NOMO-1 treated with DMSO at 0.1 percent for 48 hours (cell line): ENCODE measurements at regions not wholly inside any gene's neighbourhood (a gene's known extent, or its start where the extent isn't known, plus 50 kb on each side); places are given as distances from the start of the nearest gene placed in this dataset.
"Not testable (repeated sequence)": the region's sequence is repeated elsewhere in the genome, so short reads cannot be mapped to it uniquely, and the experiment has no call there.

ENCODE experiments used
- DNase-seq: peaks from one replicate; lab custom pipeline; 2025; ENCODE audit not compliant: unreplicated experiment; lab: John Stamatoyannopoulos, UW

DNA sequence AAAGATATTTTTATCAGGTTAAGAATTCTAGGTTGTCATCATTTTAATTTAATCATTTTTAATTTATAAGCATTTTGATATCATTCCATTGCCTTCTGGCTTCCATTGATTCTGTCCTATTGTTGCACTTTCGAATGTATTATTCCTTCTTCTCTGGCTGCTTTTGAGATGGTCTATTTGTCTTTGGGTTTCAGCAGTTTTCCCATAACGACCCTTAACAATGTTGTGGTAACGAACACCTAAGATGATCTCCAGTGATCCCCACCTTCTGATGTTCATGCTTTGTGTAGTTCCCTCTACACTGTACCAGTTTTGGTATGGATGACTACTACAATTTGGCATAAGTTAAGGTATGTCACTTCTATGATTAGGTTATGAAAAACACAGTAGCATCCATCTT, 59.9 kb downstream of the MINAR1 start:
- no peak for DNase-seq

DNA sequence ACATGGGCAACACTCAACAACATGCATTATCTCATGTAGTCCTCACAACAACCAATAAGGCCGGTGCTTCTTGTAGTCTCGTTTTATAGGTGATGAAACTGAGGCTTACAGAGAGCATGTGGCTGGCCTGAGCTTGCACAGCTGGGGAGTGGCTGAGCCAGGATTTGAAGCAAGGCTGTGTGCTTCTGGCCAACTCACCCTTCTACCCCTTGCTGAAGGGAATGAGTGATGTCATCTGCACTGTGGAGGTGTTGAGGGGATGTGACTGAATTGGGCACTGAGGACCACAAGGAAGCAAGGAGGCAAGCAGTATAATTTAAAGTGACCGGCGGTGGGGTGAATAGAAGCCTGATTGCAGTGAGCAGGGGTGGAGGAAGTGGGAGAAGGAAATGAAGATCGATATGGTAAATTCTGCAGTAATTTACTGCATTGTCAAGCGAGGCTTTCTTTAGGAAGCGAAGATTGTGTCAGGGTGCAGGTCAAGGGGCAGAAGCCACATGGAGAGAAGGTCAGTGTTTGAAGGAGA, 62.3 kb downstream of the MINAR1 start:
- DNase-seq = no peak

DNA sequence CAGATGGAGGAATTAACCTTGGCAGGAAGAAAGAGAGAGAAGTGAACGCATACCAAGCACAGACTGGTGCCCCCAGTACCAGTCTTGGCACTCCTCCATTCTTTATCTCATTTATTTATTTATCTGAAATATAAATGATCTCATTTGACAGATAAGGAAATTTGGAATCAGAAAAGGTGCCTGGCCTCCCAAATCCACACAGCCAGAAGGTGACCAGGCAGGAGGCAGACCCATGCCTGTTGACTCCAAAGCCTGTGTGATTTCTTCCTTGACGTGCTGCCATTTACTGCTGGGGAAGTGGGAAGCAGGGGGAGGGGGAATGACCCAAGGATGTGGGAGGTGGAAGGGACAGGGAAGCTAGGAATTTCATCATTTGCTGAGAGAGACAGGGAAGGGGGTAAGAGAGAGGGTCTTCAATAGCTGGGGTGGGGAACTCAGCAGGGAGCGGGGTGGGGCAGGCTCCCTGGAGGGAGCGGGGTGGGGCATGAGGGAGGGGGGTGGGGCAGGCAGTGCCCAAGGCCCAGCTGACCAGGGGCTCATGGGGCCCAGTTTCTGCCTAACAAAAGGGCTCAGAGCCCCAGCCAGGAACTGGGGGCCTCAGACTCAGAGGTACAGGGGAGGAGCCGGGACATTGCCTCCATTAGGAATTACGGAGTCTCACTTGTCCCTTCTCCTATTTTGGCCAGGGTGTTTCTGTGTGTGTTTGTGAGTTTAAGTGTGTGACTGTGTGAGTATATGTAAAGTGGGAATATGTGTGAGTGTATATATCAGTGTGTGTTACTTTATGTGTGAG, 63.0 kb downstream of the MINAR1 start:
- no peak for DNase-seq

DNA sequence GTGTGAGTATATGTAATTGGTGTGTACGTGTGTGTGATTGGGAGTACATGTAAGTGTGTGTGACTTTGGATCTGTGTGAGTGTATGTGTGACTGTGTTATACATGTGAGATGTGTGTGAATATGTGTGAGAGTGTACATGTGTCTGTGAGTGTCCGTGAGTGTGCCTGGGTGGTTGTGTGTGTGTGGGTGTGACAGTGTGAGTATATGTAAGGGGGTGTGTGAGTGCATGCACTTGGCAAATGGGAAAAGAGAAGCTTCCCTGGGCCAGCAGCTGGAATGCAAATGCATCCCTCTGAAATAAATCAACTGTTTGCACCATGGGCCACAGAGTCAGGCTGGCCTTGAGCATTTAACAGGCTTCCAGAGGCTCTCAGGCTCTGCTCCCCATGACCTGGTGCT, 63.6 kb downstream of the MINAR1 start:
- no peak for DNase-seq

DNA sequence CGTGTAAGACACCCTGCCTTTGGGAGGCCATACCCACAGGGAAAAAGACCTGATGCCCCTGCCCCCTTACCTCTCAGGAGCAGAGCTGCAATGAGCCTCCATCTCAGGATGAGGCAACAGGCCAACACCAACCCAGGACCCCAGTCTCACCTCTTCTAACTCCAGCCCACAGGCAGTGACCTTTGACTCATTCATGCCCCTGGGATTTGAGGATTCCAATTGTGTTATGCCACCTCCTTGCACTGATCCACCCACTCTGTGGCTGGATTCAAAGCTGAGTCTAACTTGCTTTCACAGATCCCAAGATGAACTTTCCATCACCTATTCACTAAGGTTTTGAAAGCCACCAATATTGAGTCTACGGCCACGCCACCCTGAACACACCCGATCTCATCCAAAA, 64.7 kb downstream of the MINAR1 start:
- DNase-seq = no peak

DNA sequence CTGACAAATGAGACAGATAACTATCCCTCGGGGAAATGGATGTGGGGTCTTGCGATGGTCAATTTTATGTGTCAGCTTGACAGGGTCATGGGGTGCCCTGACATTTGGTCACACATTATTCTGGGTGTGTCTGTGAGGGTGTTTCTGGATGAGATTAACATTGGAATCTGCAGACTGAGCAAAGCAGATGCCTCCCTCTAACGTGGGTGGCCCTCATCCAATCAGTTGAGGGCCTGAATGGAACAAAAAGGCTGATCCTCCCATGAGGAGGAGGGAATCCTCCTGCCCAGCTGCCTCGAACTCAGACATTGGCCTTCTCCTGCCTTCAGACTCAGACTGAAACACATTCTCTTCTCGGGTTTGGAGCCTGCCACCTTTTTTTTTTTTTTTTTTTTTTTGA, 69.0 kb downstream of the MINAR1 start:
- DNase-seq = no peak

DNA sequence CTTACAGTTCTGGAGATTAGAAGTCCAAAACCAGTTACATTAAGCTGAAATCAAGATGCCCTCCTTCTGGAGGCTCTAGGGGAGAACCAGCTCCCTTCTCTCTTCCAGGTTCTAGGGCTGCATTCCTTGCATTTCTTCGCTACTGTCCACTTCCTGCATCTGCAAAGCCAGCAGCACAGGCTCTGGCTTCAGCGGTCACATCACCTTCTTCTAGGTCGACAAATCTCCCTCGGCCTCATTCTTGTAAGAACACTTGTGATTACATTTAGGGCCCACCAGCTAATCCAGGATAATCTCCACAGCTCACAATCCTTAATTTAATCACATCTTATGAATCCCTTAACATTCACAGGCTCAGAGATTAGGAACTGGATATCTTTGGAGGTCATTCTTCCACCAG, 73.8 kb downstream of the MINAR1 start:
- DNase-seq = no peak

DNA sequence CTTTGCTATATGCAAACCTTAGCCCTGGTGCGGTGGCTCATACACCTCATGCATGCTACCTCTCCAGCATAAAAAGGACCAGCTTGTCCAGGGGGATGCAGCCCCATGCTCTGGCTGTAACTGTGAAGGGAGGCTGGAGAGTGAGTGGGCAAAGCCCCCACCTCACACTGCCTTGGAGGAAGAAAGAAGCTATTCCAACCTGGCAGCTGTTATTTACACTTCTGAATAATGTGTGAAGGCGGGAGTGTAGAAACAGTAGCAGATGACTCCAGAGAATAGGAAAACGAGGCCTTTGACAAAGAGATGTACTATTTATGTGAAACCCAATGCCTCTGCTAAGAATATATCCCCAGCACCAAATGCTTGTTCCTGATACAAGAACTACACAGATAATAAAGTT, 80.7 kb downstream of the MINAR1 start:
- not testable (repeated sequence) for DNase-seq

DNA sequence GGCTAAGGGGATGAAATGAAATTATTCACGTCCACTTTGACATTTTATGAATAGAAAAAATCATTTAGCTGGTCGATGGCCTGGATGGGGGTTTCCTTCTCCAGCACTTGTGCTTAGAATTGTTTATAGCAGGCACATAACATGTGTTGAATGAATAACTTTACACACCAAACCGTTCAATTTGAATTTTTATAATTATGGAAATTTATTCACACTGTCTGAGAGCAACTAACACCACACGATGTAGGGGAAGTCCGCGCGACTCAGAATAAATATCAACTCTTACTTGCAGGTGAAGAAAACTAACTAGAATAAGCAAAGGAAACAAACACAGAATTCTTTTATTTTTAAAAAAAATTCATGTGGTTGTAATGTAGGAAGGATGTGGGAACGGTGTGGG, 81.3 kb downstream of the MINAR1 start:
- no peak for DNase-seq

DNA sequence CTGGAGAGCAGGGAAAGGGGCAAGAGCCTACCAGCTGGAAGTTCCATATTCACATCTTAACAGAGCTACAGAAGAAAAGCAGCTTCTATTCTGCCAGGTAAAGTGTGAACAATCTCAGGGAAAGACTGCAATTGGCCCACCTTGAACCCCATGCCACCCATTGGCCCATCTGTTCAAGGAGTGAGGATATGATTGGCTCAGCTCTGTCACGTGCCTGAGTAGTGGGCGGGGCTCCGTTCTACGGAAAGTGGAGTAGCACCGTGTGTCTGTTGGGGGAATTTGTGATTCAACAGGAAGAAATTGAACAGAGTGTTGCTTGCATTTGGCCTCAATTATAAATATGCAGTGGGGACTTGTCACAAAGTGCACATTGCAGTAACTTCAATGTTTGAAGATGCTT, 81.8 kb downstream of the MINAR1 start:
- DNase-seq = no peak

DNA sequence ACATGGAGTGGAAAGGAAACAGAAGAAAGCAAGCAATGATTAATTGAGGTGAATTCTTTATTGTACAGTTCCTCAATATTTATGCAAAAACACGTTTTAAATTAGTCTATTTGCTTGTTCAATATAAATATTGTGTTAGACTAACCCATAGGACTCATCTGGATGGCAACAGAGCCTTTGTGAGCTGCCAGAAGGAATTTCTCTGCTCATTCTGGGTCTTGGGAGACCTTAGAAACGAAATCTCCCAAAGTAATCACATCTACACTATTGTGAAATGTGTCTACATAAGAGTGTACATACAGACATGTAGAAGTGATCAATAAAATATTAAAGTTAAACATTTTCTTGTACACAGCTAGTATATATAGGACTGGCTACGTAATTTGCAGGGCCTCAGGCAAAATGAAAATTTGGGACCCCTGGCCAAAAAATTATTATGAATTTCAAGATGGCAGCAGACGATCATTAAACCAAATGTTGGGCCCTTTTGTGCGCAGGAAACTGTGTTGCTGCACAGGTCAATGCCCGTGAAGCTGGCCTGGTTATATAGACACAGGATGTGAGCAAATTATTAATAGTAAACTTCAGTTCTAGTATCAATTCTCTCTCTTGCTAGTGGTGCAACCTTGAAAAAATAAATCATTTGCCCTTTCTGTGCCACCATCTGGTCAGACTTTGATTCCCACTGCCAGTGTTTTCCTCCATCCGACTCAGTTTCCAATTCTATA, 83.3 kb downstream of the MINAR1 start:
- no peak for DNase-seq

DNA sequence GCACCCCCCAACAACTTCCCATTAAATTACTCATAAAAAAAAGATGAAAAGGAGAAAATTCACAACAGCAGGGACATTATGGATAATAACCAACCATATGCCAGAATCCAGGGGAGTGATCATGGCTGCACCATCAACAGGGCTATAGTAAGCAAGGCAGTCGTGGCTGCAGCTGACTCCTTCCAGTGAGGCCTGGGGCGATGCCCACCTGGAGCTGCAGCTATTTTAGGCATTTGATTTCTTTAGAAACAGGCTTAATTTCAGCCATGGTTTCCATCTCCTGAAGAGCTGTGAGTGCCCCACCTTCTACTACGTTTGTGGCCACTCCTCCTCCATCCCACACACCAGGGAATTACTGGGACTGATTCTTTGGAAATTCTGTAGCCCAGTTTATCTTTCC, 84.0 kb downstream of the MINAR1 start:
- DNase-seq = no peak

DNA sequence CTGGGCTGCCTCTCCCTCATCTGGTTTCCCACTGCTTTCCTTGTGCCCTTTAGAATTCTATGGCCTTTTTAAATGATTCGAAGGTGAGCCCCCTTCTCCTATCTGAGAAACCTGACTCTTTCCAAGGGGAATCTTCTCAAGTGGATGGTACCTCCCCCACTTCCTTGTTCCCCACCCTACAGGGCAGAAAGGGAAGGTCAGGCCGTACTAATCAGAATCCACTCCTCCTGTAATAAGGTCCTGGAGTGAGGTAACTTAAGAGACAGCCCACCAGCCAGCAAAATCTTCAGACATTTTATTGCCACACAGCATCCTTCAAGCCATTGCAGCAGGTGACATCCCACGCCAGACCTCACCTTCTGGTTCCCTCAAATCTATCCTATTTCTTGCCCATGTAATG, 84.5 kb downstream of the MINAR1 start:
- DNase-seq = no peak

DNA sequence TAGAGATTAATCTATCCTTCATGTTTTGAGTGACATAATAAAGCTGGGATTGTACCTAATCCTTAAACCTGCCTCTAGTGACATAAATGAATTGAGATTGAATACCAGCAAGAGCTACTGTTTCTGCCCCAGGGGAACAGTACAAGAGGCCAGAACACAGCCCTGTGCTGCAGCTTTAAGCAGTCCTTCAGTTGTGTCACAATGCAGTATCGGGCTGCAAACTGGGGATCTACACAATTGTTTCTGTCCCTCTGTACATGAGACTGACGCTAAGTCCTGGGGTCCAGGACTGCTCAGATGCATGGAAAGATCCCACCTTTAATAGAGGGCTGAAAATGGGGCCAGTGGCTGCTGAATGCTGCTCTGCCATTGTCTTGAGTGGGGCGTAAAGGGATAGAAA, 87.5 kb downstream of the MINAR1 start:
- no peak for DNase-seq

DNA sequence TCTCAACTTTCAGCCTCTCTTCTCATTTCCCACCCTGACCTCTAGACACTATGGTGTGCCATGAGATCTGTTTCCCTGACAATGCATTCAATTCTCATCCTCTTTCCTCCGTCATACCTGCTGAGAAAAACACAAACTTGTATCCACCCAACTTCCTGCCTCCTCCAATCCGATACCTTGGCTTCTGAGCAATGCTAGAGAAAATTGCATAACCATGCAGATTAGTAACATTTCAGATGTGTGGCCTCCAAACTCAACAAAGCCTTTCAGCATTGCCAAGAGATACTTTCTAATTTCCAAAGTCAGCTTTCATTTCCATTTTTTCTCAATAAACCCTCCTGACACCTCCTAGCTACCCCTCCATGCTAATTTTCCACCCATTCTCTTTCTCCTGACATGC, 88.5 kb downstream of the MINAR1 start:
- DNase-seq = no peak

DNA sequence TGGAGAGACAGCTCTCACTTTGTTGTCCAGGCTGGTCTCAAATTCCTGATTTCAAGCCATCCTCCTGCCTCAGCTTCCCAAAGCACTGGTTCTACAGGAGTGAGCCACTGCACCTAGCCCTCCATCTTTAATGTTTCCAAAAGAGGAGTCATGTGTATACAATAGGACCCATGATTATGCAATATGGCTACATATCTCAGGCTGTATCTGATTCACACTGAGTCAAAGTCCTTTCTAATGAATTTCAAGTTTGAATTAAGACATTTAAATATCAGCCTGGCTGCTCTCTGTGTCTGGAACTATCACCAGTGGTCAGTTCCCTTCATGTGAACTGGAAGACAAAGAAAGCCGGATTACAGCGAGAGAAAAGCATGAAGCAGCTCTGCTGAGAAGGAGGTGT, 90.5 kb downstream of the MINAR1 start:
- DNase-seq = no peak

DNA sequence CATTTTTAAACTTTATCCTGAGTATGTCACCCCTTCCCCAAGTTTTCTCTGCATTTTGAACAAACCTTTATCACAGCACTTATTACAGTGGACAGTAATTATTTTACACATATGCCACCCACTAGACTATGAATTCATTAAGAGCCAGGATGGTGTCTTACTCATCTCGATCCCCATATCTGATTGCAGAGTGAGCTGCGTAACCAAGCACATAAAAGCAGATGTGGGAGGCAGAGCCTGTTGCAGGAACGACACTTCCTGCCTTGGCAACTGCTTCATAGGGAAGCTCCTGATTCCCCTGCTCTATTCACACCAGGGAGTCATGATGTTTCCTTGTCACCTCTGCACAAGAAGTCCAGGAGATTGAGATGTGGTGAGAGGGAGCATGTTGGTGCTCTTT, 91.1 kb downstream of the MINAR1 start:
- DNase-seq = no peak

DNA sequence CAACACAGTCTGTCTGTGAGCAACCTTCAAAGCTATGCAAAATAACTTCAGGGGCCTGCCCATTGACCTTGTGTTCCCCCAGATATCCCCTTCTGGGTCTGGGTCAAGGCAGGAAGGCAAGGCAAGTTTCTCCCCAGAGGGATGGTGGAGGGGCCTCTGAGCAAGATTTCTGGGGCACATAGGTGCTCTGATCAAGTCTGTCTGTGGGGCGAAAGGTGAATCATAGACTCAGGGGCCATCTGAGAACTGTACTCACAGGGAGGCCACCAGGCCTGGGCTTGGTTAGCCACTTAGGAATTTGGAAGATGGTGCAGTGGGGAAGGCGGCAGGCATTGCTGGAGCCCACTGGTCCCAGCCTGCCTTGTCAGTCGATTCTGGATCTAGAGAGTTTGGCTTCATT, 92.4 kb downstream of the MINAR1 start:
- no peak for DNase-seq

DNA sequence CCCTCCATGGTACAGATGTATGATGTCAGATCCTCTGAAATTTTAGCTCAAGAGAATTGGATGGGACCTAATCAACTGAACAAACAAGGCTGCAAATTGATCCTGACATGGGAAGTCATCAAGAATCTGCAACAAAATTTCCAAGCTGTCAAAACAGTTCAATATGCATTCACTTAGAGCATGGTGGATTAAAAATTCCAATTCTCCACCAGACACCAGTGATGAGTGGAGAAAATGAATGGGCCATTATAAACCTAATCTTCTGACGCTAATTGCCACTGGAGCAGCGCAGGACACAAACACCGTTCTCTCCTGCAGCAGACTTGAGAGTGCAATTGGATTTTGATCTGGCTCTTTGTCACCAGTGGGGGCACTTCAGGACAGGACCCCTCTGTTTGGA, 94.2 kb downstream of the MINAR1 start:
- no peak for DNase-seq

DNA sequence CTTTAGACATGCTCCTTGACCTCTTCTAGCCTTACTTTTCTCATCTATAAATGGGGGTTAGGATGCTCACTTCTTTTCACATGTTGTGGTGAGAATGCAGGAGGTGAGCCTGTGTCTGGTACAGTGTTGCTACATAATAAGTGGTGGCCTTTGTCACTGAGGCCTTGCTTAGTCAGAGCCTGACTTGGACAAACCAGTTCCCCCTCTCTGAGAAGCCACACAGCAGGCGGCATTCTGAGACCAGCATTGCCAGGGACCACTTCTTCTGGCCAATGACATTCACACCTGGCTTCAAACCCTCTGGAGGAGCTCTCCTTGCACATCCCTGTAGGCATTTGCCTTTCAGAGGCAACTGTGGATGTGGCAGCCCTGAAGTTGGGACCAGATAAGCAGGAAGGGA, 95.7 kb downstream of the MINAR1 start:
- DNase-seq = no peak

DNA sequence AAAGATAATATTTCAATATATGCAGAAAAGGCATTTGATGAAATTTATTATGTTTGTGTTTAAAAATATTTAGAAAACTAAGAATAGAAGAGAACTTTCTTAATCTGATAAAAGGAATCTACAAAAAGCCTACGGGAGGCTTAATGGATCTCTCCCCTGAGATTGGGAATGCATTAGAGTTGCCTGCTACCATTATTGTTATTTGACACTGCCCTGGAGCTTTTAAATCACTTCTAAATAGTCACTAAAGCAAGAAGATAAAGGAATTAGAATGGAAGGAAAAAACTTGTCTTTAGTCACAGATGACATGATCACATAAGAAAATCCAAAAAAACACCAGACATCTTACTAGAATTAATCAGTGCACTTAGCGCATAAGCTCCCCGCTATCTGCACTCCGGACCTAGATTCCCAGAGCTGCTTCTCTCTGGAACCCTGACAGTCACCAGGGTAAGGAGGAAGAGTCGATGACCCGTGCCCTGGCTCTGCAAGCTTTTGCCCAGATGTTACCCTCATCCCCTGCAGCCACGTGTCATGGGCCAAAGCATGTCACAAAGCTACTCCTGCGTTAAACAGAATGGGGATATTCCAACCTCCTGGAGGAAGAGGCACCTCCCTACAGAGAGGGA, 97.1 kb downstream of the MINAR1 start:
- DNase-seq = no peak

DNA sequence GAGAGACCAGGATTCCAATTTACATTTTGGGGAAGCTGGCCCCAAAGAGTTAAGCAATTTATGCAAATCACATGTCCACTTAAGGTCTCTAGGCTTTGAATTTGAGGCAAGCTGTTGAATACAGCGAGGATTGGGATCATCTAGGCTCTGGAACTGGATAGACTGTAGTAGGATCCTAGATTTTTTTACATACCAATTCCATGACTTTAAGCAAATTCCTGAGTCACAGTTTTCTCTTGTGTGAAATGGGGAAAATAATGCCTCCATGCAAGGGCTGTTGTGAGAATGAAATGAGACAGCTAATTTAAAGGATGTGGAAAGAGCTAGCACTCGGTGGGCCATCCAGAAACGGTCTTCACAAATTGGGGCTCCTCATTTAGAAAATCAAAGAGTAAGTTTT, 103.4 kb downstream of the MINAR1 start:
- DNase-seq = no peak
